ENCODE measurements at regions not wholly inside any gene's neighbourhood (a gene's known extent, or its start where the extent isn't known, plus 50 kb on each side); places are given as distances from the start of the nearest gene placed in this dataset.
"Not testable (repeated sequence)": the region's sequence is repeated elsewhere in the genome, so short reads cannot be mapped to it uniquely, and the experiment has no call there.

- WGBS, 2 experiments: 83 to 96% methylated on average over 1 to 2 of the region's 2 CpGs
- Histone ChIP-seq H3K36me3 (ENCODE audit: control insufficient read depth, insufficient read depth, low read length) (no peaks in the 10 kb centered on the region), H3K27ac (ENCODE audit: insufficient read depth, low read depth, low read length, poor library complexity, severe bottlenecking) (no peak overlapping the region), H3K4me3 (ENCODE audit: insufficient read depth, low read depth, low read length) (no peak overlapping the region), H3K9me3 (ENCODE audit: control insufficient read depth, low read length) (no peaks in the 10 kb centered on the region), H3K27me3 (ENCODE audit: control insufficient read depth, insufficient read depth, low read length, poor library complexity, severe bottlenecking) (no peaks in the 10 kb centered on the region), H3K4me1 (ENCODE audit: control insufficient read depth, insufficient read depth, low read length) (no peaks in the 10 kb centered on the region)
Observed at GRCh38 chr16:59487067-59487466, 753.0 kb upstream of the GOT2 start.

GRCh38 chr16:59484833-59485516 is 750.9 kb upstream of the GOT2 start:
- Histone ChIP-seq H3K4me3 (ENCODE audit: insufficient read depth, low read depth, low read length) (no peak overlapping the region), H3K9me3 (ENCODE audit: control insufficient read depth, low read length) (no peaks in the 10 kb centered on the region), H3K36me3 (ENCODE audit: control insufficient read depth, insufficient read depth, low read length) (no peaks in the 10 kb centered on the region), H3K27me3 (ENCODE audit: control insufficient read depth, insufficient read depth, low read length, poor library complexity, severe bottlenecking) (no peaks in the 10 kb centered on the region), H3K4me1 (ENCODE audit: control insufficient read depth, insufficient read depth, low read length) (no peaks in the 10 kb centered on the region), H3K27ac (ENCODE audit: insufficient read depth, low read depth, low read length, poor library complexity, severe bottlenecking) (no peak overlapping the region)
- 94 to 97% methylated on average over 2 of the region's 2 CpGs for WGBS, 2 experiments

- no peaks in the 10 kb centered on the region for H3K4me1 ChIP-seq (ENCODE audit: control insufficient read depth, insufficient read depth, low read length)
- H3K9me3 ChIP-seq (ENCODE audit: control insufficient read depth, low read length): no peaks in the 10 kb centered on the region
- no peak overlapping the region for H3K27ac ChIP-seq (ENCODE audit: insufficient read depth, low read depth, low read length, poor library complexity, severe bottlenecking)
- no peak overlapping the region for H3K4me3 ChIP-seq (ENCODE audit: insufficient read depth, low read depth, low read length)
- WGBS, 2 experiments: 93 to 97% methylated on average over 3 of the region's 3 CpGs
- no peaks in the 10 kb centered on the region for H3K36me3 ChIP-seq (ENCODE audit: control insufficient read depth, insufficient read depth, low read length)
- H3K27me3 ChIP-seq (ENCODE audit: control insufficient read depth, insufficient read depth, low read length, poor library complexity, severe bottlenecking): no peaks in the 10 kb centered on the region
Observed at GRCh38 chr16:59478838-59479237, 744.7 kb upstream of the GOT2 start.

DNA sequence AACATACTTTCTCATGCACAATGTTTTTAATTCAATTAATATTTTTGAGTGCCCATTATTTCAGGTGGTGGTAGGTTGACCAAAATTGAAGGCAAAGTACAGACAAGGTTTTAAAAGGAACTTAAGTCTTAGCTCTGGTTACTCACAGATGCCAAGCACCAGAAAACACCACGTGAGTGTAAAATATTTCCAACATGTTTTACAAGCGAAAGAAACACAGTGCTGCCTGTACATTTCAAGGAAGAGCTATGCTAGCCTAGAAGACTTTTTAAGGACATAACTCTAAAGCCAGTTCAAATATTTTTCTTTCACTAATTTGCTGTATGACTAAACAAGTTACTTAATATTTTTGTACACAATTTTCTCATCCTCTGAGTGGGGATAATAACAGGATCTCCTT is 736.4 kb upstream of the GOT2 start:
- WGBS, 2 experiments: 90 to 93% methylated on average over 2 of the region's 2 CpGs
- Histone ChIP-seq H3K4me3 (ENCODE audit: insufficient read depth, low read depth, low read length) (no peak overlapping the region), H3K27me3 (ENCODE audit: control insufficient read depth, insufficient read depth, low read length, poor library complexity, severe bottlenecking) (no peaks in the 10 kb centered on the region), H3K36me3 (ENCODE audit: control insufficient read depth, insufficient read depth, low read length) (no peaks in the 10 kb centered on the region), H3K27ac (ENCODE audit: insufficient read depth, low read depth, low read length, poor library complexity, severe bottlenecking) (no peak overlapping the region), H3K9me3 (ENCODE audit: control insufficient read depth, low read length) (no peaks in the 10 kb centered on the region), H3K4me1 (ENCODE audit: control insufficient read depth, insufficient read depth, low read length) (no peaks in the 10 kb centered on the region)

GRCh38 chr16:59469266-59469665 is 735.1 kb upstream of the GOT2 start:
- no peaks in the 10 kb centered on the region for H3K36me3 ChIP-seq (ENCODE audit: control insufficient read depth, insufficient read depth, low read length)
- H3K27ac ChIP-seq (ENCODE audit: insufficient read depth, low read depth, low read length, poor library complexity, severe bottlenecking): no peak overlapping the region
- no peak overlapping the region for H3K4me3 ChIP-seq (ENCODE audit: insufficient read depth, low read depth, low read length)
- no peaks in the 10 kb centered on the region for H3K27me3 ChIP-seq (ENCODE audit: control insufficient read depth, insufficient read depth, low read length, poor library complexity, severe bottlenecking)
- H3K4me1 ChIP-seq (ENCODE audit: control insufficient read depth, insufficient read depth, low read length): no peaks in the 10 kb centered on the region
- 80 to 100% methylated on average over 1 of the region's 1 CpG for WGBS, 2 experiments
- no peaks in the 10 kb centered on the region for H3K9me3 ChIP-seq (ENCODE audit: control insufficient read depth, low read length)

DNA sequence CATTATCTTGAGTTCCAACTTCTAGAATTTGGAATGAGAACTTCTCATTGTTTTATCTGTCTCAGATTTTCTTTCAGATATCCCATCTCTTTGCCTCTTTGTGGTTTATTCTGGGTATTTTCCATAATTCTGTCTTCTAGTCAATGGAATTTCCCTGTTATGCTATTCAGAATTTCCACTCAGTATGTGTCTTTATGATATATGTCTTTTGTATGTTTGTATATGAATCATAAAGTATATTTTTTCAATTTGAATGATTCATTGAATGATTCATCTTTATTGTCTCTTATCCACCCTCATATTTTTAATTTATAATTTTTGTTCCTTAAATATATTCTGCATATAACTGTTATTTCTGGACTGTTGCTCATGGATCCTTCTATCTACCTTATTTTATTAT is 729.7 kb upstream of the GOT2 start:
- no peaks in the 10 kb centered on the region for H3K9me3 ChIP-seq (ENCODE audit: control insufficient read depth, low read length)
- no peak overlapping the region for H3K27ac ChIP-seq (ENCODE audit: insufficient read depth, low read depth, low read length, poor library complexity, severe bottlenecking)
- no peaks in the 10 kb centered on the region for H3K4me1 ChIP-seq (ENCODE audit: control insufficient read depth, insufficient read depth, low read length)
- no peaks in the 10 kb centered on the region for H3K27me3 ChIP-seq (ENCODE audit: control insufficient read depth, insufficient read depth, low read length, poor library complexity, severe bottlenecking)
- no peak overlapping the region for H3K4me3 ChIP-seq (ENCODE audit: insufficient read depth, low read depth, low read length)
- H3K36me3 ChIP-seq (ENCODE audit: control insufficient read depth, insufficient read depth, low read length): no peaks in the 10 kb centered on the region

DNA sequence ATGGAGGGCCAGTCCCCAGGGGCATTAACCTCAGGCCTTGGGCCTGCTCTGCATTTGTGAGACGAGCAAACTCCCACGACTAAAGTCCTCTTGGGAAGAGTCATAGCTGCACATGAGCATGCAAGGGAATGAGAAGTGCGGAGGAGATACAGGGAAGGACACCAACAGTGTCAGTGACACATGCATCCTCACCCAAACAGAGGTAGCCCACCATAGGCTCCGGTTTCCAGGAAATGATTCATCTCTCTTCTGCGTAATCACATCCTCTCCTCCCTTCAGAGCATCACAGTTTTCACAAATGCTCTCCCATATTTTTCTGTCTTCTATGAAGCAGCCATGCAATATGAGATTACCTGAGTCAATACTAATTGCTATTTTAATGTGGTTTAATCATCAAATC is 725.7 kb upstream of the GOT2 start:
- Histone ChIP-seq H3K9me3 (ENCODE audit: control insufficient read depth, low read length) (no peaks in the 10 kb centered on the region), H3K36me3 (ENCODE audit: control insufficient read depth, insufficient read depth, low read length) (no peaks in the 10 kb centered on the region), H3K4me1 (ENCODE audit: control insufficient read depth, insufficient read depth, low read length) (no peaks in the 10 kb centered on the region), H3K27ac (ENCODE audit: insufficient read depth, low read depth, low read length, poor library complexity, severe bottlenecking) (no peak overlapping the region), H3K4me3 (ENCODE audit: insufficient read depth, low read depth, low read length) (no peak overlapping the region), H3K27me3 (ENCODE audit: control insufficient read depth, insufficient read depth, low read length, poor library complexity, severe bottlenecking) (no peaks in the 10 kb centered on the region)
- WGBS, 2 experiments: 92 to 95% methylated on average over 5 of the region's 5 CpGs

DNA sequence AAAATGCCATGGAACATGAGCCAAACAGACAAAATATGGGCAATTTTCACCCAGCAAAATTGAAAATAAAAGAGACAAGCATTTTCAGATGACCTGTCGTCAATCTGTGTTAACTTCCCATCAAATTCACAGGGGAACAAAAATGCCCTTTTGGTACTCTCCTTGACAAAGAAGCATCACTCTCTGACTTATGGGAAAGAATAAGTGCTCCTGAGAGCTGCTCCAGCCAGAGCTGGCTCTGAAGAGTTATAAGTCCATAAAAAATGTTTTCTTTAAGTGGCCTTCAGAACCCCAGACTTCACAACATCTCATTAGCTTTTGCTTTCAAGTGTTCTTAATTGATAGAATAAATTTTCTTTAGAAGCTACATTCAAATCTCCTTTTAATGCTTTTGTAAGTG is 721.4 kb upstream of the GOT2 start:
- H3K4me3 ChIP-seq (ENCODE audit: insufficient read depth, low read depth, low read length): no peak overlapping the region
- H3K27ac ChIP-seq (ENCODE audit: insufficient read depth, low read depth, low read length, poor library complexity, severe bottlenecking): no peak overlapping the region
- no peaks in the 10 kb centered on the region for H3K27me3 ChIP-seq (ENCODE audit: control insufficient read depth, insufficient read depth, low read length, poor library complexity, severe bottlenecking)
- no peaks in the 10 kb centered on the region for H3K9me3 ChIP-seq (ENCODE audit: control insufficient read depth, low read length)
- no peaks in the 10 kb centered on the region for H3K36me3 ChIP-seq (ENCODE audit: control insufficient read depth, insufficient read depth, low read length)
- 91 to 100% methylated on average over 1 of the region's 1 CpG for WGBS, 2 experiments
- H3K4me1 ChIP-seq (ENCODE audit: control insufficient read depth, insufficient read depth, low read length): no peaks in the 10 kb centered on the region

GRCh38 chr16:59450513-59450912 is 716.4 kb upstream of the GOT2 start:
- WGBS, 2 experiments: 92 to 97% methylated on average over 5 of the region's 5 CpGs
- H3K4me1 ChIP-seq (ENCODE audit: control insufficient read depth, insufficient read depth, low read length); H3K27me3 ChIP-seq (ENCODE audit: control insufficient read depth, insufficient read depth, low read length, poor library complexity, severe bottlenecking); H3K4me3 ChIP-seq (ENCODE audit: insufficient read depth, low read depth, low read length); H3K36me3 ChIP-seq (ENCODE audit: control insufficient read depth, insufficient read depth, low read length); H3K9me3 ChIP-seq (ENCODE audit: control insufficient read depth, low read length); H3K27ac ChIP-seq (ENCODE audit: insufficient read depth, low read depth, low read length, poor library complexity, severe bottlenecking): not testable (repeated sequence)

- Histone ChIP-seq H3K36me3 (ENCODE audit: control insufficient read depth, insufficient read depth, low read length) (no peaks in the 10 kb centered on the region), H3K27ac (ENCODE audit: insufficient read depth, low read depth, low read length, poor library complexity, severe bottlenecking) (no peak overlapping the region), H3K4me3 (ENCODE audit: insufficient read depth, low read depth, low read length) (no peak overlapping the region), H3K27me3 (ENCODE audit: control insufficient read depth, insufficient read depth, low read length, poor library complexity, severe bottlenecking) (no peaks in the 10 kb centered on the region), H3K4me1 (ENCODE audit: control insufficient read depth, insufficient read depth, low read length) (no peaks in the 10 kb centered on the region), H3K9me3 (ENCODE audit: control insufficient read depth, low read length) (no peaks in the 10 kb centered on the region)
- 93 to 100% methylated on average over 1 to 2 of the region's 2 CpGs for WGBS, 2 experiments
Observed at GRCh38 chr16:59440502-59440901, 706.4 kb upstream of the GOT2 start.

DNA sequence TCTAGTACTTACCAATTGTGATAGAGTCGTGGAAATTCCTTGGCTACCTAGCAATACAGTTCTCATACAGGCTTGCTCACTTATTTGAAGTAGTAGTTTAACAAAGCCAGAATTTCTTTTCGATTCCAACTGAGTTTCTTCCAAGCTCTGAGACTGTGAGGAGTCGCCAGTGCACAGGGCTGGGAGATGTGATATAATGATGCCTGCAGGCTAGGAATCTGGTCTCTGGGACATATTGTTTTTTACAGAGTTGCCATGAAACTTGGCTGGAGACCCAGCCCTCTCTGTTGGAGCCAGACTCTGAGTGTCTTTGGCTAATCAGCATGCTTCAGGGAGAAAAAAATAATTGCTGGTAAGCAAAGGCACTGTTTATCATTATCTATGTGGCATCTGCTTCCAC is 698.8 kb upstream of the GOT2 start:
- Histone ChIP-seq H3K4me3 (ENCODE audit: insufficient read depth, low read depth, low read length) (no peak overlapping the region), H3K27ac (ENCODE audit: insufficient read depth, low read depth, low read length, poor library complexity, severe bottlenecking) (no peak overlapping the region), H3K27me3 (ENCODE audit: control insufficient read depth, insufficient read depth, low read length, poor library complexity, severe bottlenecking) (no peaks in the 10 kb centered on the region), H3K4me1 (ENCODE audit: control insufficient read depth, insufficient read depth, low read length) (no peaks in the 10 kb centered on the region), H3K9me3 (ENCODE audit: control insufficient read depth, low read length) (no peaks in the 10 kb centered on the region), H3K36me3 (ENCODE audit: control insufficient read depth, insufficient read depth, low read length) (no peaks in the 10 kb centered on the region)
- WGBS, 2 experiments: 90 to 95% methylated on average over 3 of the region's 3 CpGs
